ENCODE measurements at regions not wholly inside any gene's neighbourhood (a gene's known extent, or its start where the extent isn't known, plus 50 kb on each side); places are given as distances from the start of the nearest gene placed in this dataset.

GRCh38 chr11:97296301-97296700 is 906.5 kb downstream of the JRKL start:
- H4K20me1 ChIP-seq (ENCODE audit: insufficient read depth, low read length) = no peaks in the 10 kb centered on the region
- H3K36me3 ChIP-seq (ENCODE audit: insufficient read depth, low read length) = no peaks in the 10 kb centered on the region
- H3K27me3 ChIP-seq (ENCODE audit: insufficient read depth, low read length) = no peaks in the 10 kb centered on the region
- H3K79me2 ChIP-seq (ENCODE audit: insufficient read depth, low read length) = no peaks in the 10 kb centered on the region
- no peak overlapping the region for H3K27ac ChIP-seq (ENCODE audit: low read depth, low read length)
- no peak overlapping the region for H3K4me3 ChIP-seq (ENCODE audit: insufficient read depth, low read length)
- no peaks in the 10 kb centered on the region for H3K9me3 ChIP-seq (ENCODE audit: low read depth, low read length)
- H3K4me2 ChIP-seq (ENCODE audit: insufficient read depth, low read length) = no peak overlapping the region
- no peaks in the 10 kb centered on the region for H3K4me1 ChIP-seq (ENCODE audit: insufficient read depth, low read length)
- no peak overlapping the region for H2AFZ ChIP-seq (ENCODE audit: low read length)
- TF ChIP-seq CTCF (IDR thresholded peaks at IDR 0.05; ENCODE audit: extremely low read depth, low read depth, low read length) = no peak
- no peak for DNase-seq (ENCODE audit: insufficient read length, low spot score, missing footprints)

- Histone ChIP-seq H2AFZ (ENCODE audit: low read length) (no peak overlapping the region), H4K20me1 (ENCODE audit: insufficient read depth, low read length) (no peaks in the 10 kb centered on the region), H3K27me3 (ENCODE audit: insufficient read depth, low read length) (no peaks in the 10 kb centered on the region), H3K4me3 (ENCODE audit: insufficient read depth, low read length) (no peak overlapping the region), H3K79me2 (ENCODE audit: insufficient read depth, low read length) (no peaks in the 10 kb centered on the region), H3K27ac (ENCODE audit: low read depth, low read length) (no peak overlapping the region), H3K9me3 (ENCODE audit: low read depth, low read length) (peaks cover 2% of the 10 kb centered on the region), H3K36me3 (ENCODE audit: insufficient read depth, low read length) (no peaks in the 10 kb centered on the region), H3K4me2 (ENCODE audit: insufficient read depth, low read length) (no peak overlapping the region), H3K4me1 (ENCODE audit: insufficient read depth, low read length) (no peaks in the 10 kb centered on the region)
- DNase-seq (ENCODE audit: insufficient read length, low spot score, missing footprints) = no peak
- TF ChIP-seq CTCF (IDR thresholded peaks at IDR 0.05; ENCODE audit: extremely low read depth, low read depth, low read length) = no peak
Observed at GRCh38 chr11:97309291-97309690, 919.5 kb downstream of the JRKL start.

GRCh38 chr11:97325693-97326092 is 935.9 kb downstream of the JRKL start:
- H3K4me3 ChIP-seq (ENCODE audit: insufficient read depth, low read length) = no peak overlapping the region
- H3K79me2 ChIP-seq (ENCODE audit: insufficient read depth, low read length) = no peaks in the 10 kb centered on the region
- peak; percentile 27 for DNase-seq (ENCODE audit: insufficient read length, low spot score, missing footprints)
- no peak overlapping the region for H3K27ac ChIP-seq (ENCODE audit: low read depth, low read length)
- H3K9me3 ChIP-seq (ENCODE audit: low read depth, low read length) = no peaks in the 10 kb centered on the region
- H3K36me3 ChIP-seq (ENCODE audit: insufficient read depth, low read length) = no peaks in the 10 kb centered on the region
- TF ChIP-seq CTCF (IDR thresholded peaks at IDR 0.05; ENCODE audit: extremely low read depth, low read depth, low read length) = no peak
- no peaks in the 10 kb centered on the region for H3K4me1 ChIP-seq (ENCODE audit: insufficient read depth, low read length)
- no peaks in the 10 kb centered on the region for H3K27me3 ChIP-seq (ENCODE audit: insufficient read depth, low read length)
- H2AFZ ChIP-seq (ENCODE audit: low read length) = no peak overlapping the region
- no peaks in the 10 kb centered on the region for H4K20me1 ChIP-seq (ENCODE audit: insufficient read depth, low read length)
- H3K4me2 ChIP-seq (ENCODE audit: insufficient read depth, low read length) = no peak overlapping the region

- H3K36me3 ChIP-seq (ENCODE audit: insufficient read depth, low read length) = no peaks in the 10 kb centered on the region
- H3K4me2 ChIP-seq (ENCODE audit: insufficient read depth, low read length) = no peak overlapping the region
- H2AFZ ChIP-seq (ENCODE audit: low read length) = no peak overlapping the region
- no peak overlapping the region for H3K4me3 ChIP-seq (ENCODE audit: insufficient read depth, low read length)
- no peak for DNase-seq (ENCODE audit: insufficient read length, low spot score, missing footprints)
- no peak for TF ChIP-seq CTCF (IDR thresholded peaks at IDR 0.05; ENCODE audit: extremely low read depth, low read depth, low read length)
- H3K9me3 ChIP-seq (ENCODE audit: low read depth, low read length) = peaks cover 3% of the 10 kb centered on the region
- no peak overlapping the region for H3K27ac ChIP-seq (ENCODE audit: low read depth, low read length)
- H3K4me1 ChIP-seq (ENCODE audit: insufficient read depth, low read length) = no peaks in the 10 kb centered on the region
- no peaks in the 10 kb centered on the region for H4K20me1 ChIP-seq (ENCODE audit: insufficient read depth, low read length)
- no peaks in the 10 kb centered on the region for H3K79me2 ChIP-seq (ENCODE audit: insufficient read depth, low read length)
- H3K27me3 ChIP-seq (ENCODE audit: insufficient read depth, low read length) = no peaks in the 10 kb centered on the region
Observed at GRCh38 chr11:97332271-97332670, 942.5 kb downstream of the JRKL start.

All from osteoblast (primary cell).